OCI-LY3 (cell line): ENCODE measurements at regions not wholly inside any gene's neighbourhood (a gene's known extent, or its start where the extent isn't known, plus 50 kb on each side); places are given as distances from the start of the nearest gene placed in this dataset.

ENCODE experiments used
- H2AFZ ChIP-seq: fragments of 200-600, 300-600 bp; shearing (Covaris generic); 2 replicates; pipeline ENCODE4 v1.6.0; 2014; ENCODE audit warnings: antibody characterized with exemption, low read depth, low read length
- H3K27ac ChIP-seq: fragments of 200-600, 300-600 bp; sonication (generic); 2 replicates; pipeline ENCODE4 v1.5.1; 2014; ENCODE audit warnings: mild to moderate bottlenecking, low read length, moderate library complexity, mixed read lengths
- H3K27me3 ChIP-seq: fragments of 200-600, 300-600 bp; sonication (generic); 2 replicates; pipeline ENCODE4 v1.6.1; 2014; ENCODE audit warnings: low read depth, low read length, mixed read lengths
- H3K36me3 ChIP-seq: fragments of 200-600, 300-600 bp; sonication (generic); replicated peaks from 2 replicates; pipeline ENCODE3; 2014; ENCODE audit warnings: low read depth, low read length, mixed read lengths
- H3K4me1 ChIP-seq: fragments of 300-600, 200-600 bp; sonication (generic); 2 replicates; pipeline ENCODE4 v1.6.1; 2014; ENCODE audit warnings: low read length, mixed read lengths
- H3K4me2 ChIP-seq: fragments of 200-600, 300-600 bp; sonication (generic); 2 replicates; pipeline ENCODE4 v1.6.1; 2014; ENCODE audit warnings: low read length, mixed read lengths
- H3K4me3 ChIP-seq: fragments of 300-600, 200-600 bp; sonication (generic); 2 replicates; pipeline ENCODE4 v1.5.1; 2014; ENCODE audit warnings: antibody characterized with exemption, mild to moderate bottlenecking, low read length, moderate library complexity
- H3K79me2 ChIP-seq: fragments of 300-600, 200-600 bp; shearing (Covaris generic); 2 replicates; pipeline ENCODE4 v1.6.1; 2014; ENCODE audit warnings: mild to moderate bottlenecking, low read length, mixed read lengths
- H3K9ac ChIP-seq: fragments of 300-600, 200-600 bp; shearing (Covaris generic); 2 replicates; pipeline ENCODE4 v1.6.0; 2014; ENCODE audit warnings: mild to moderate bottlenecking, low read length, moderate library complexity
- H3K9me3 ChIP-seq: fragments of 200-600, 300-600 bp; shearing (Covaris generic); 2 replicates; pipeline ENCODE4 v1.6.1; 2014; ENCODE audit warnings: low read length, mixed read lengths; ENCODE audit not compliant: insufficient read depth
- H4K20me1 ChIP-seq: fragments of 200-600, 300-600 bp; sonication (generic); 2 replicates; pipeline ENCODE4 v1.6.1; 2016; ENCODE audit warnings: low read length, mixed read lengths; ENCODE audit not compliant: insufficient read depth
- CTCF ChIP-seq: fragments of 200-600, 300-600 bp; sonication (generic); IDR thresholded peaks from 2 replicates; pipeline ENCODE4 v1.5.1; 2014; ENCODE audit warnings: antibody characterized with exemption, low read length, low read depth
- EZH2phosphoT487 ChIP-seq: fragments of 200-600 bp; shearing (Covaris generic); IDR thresholded peaks from 2 replicates; pipeline ENCODE4 v1.6.1; 2018; ENCODE audit warnings: antibody characterized with exemption, mixed run types, low read depth

GRCh38 chr18:29608982-29609381 lies 1432.1 kb upstream of the CDH2 start:
- H3K27ac ChIP-seq: no peak overlapping the region
- no peak overlapping the region for H3K9ac ChIP-seq
- no peaks in the 10 kb centered on the region for H3K36me3 ChIP-seq
- TF ChIP-seq CTCF (no peak), EZH2phosphoT487 (no peak)
- no peak overlapping the region for H2AFZ ChIP-seq
- no peaks in the 10 kb centered on the region for H3K79me2 ChIP-seq
- no peaks in the 10 kb centered on the region for H4K20me1 ChIP-seq
- no peaks in the 10 kb centered on the region for H3K27me3 ChIP-seq
- H3K4me1 ChIP-seq: no peaks in the 10 kb centered on the region
- H3K4me2 ChIP-seq: no peak overlapping the region
- H3K4me3 ChIP-seq: no peak overlapping the region
- H3K9me3 ChIP-seq: peaks cover 6% of the 10 kb centered on the region; the same call in 1 of the 2 replicates

GRCh38 chr18:29605365-29605764 lies 1428.4 kb upstream of the CDH2 start:
- TF ChIP-seq EZH2phosphoT487 (no peak), CTCF (no peak)
- no peak overlapping the region for H3K4me2 ChIP-seq
- H3K36me3 ChIP-seq: no peaks in the 10 kb centered on the region
- H3K27me3 ChIP-seq: no peaks in the 10 kb centered on the region
- no peak overlapping the region for H2AFZ ChIP-seq
- peaks cover 6% of the 10 kb centered on the region; the same call in 1 of the 2 replicates for H3K9me3 ChIP-seq
- H3K4me3 ChIP-seq: no peak overlapping the region
- no peaks in the 10 kb centered on the region for H3K79me2 ChIP-seq
- no peak overlapping the region for H3K9ac ChIP-seq
- no peaks in the 10 kb centered on the region for H3K4me1 ChIP-seq
- H3K27ac ChIP-seq: no peak overlapping the region
- no peaks in the 10 kb centered on the region for H4K20me1 ChIP-seq

GRCh38 chr18:29596959-29597358 lies 1420.0 kb upstream of the CDH2 start:
- H3K79me2 ChIP-seq: no peaks in the 10 kb centered on the region
- H3K27ac ChIP-seq: no peak overlapping the region
- H2AFZ ChIP-seq: no peak overlapping the region
- H3K4me2 ChIP-seq: no peak overlapping the region
- no peaks in the 10 kb centered on the region for H3K36me3 ChIP-seq
- H4K20me1 ChIP-seq: no peaks in the 10 kb centered on the region
- H3K4me3 ChIP-seq: no peak overlapping the region
- no peaks in the 10 kb centered on the region for H3K9me3 ChIP-seq
- H3K9ac ChIP-seq: no peak overlapping the region
- TF ChIP-seq CTCF: no peak
- TF ChIP-seq EZH2phosphoT487: no peak
- H3K4me1 ChIP-seq: no peaks in the 10 kb centered on the region
- H3K27me3 ChIP-seq: no peaks in the 10 kb centered on the region

- Histone ChIP-seq H3K27me3 (no peaks in the 10 kb centered on the region), H2AFZ (no peak overlapping the region), H3K4me3 (no peak overlapping the region), H3K27ac (no peak overlapping the region), H3K4me1 (no peaks in the 10 kb centered on the region), H3K9me3 (no peaks in the 10 kb centered on the region), H3K9ac (no peak overlapping the region), H3K36me3 (no peaks in the 10 kb centered on the region), H4K20me1 (no peaks in the 10 kb centered on the region), H3K79me2 (no peaks in the 10 kb centered on the region), H3K4me2 (no peak overlapping the region)
- TF ChIP-seq CTCF (no peak), EZH2phosphoT487 (no peak)
Observed at GRCh38 chr18:29594493-29594892, 1417.6 kb upstream of the CDH2 start.
